Ascending aorta (tissue), 2 donors: ENCODE measurements at regions not wholly inside any gene's neighbourhood (a gene's known extent, or its start where the extent isn't known, plus 50 kb on each side); places are given as distances from the start of the nearest gene placed in this dataset.
A peak's percentile ranks its signal among the peaks of the same experiment; 100 is the strongest.

Experiments
- DNase-seq, 2 donors: peaks; one replicate each; pipeline ENCODE4 v3.0.0-alpha.2; 2019; ENCODE audit warnings: low spot score in 2 of 2
- H3K27ac ChIP-seq, 2 donors: fragments of 200-600 bp; sonication (generic); one replicate each; pipeline ENCODE4 v1.5.1; 2016 to 2017; ENCODE audit warnings: mild to moderate bottlenecking in 1 of 2
- H3K27me3 ChIP-seq: fragments of 200-600 bp; sonication (generic); one replicate; pipeline ENCODE4 v1.5.1; 2017
- H3K36me3 ChIP-seq, 2 donors: fragments of 200-600 bp; sonication (generic); one replicate each; pipeline ENCODE4 v1.5.1; 2016
- H3K4me1 ChIP-seq, 2 donors: fragments of 200-600 bp; sonication (generic); one replicate each; pipeline ENCODE4 v1.5.1; 2016 to 2017; ENCODE audit warnings: mild to moderate bottlenecking in 1 of 2
- H3K4me3 ChIP-seq, 2 donors: fragments of 200-600 bp; sonication (generic); one replicate each; pipeline ENCODE4 v1.5.1; 2016 to 2017; ENCODE audit warnings: mild to moderate bottlenecking in 1 of 2
- H3K9me3 ChIP-seq, 2 donors: fragments of 200-600 bp; sonication (generic); one replicate each; pipeline ENCODE4 v1.5.1; 2016
- intact Hi-C: fragments of 100-400 bp; cut with DNase I; formaldehyde crosslinking; loops from one replicate; pipeline ENCODE4 v1.15.1; 2023
- TF ChIP-seq, protein P1 (sequence below), 3 experiments: fragments of 200-600 bp in 2 of 3; fragments of 450-650 bp in 1 of 3; sonication (generic) in 2 of 3; IDR thresholded peaks; one replicate each; pipeline ENCODE4 v1.5.1; 2016 to 2019; ENCODE audit warnings: antibody characterized with exemption in 3 of 3, mild to moderate bottlenecking in 1 of 3, moderate library complexity in 1 of 3

DNA sequence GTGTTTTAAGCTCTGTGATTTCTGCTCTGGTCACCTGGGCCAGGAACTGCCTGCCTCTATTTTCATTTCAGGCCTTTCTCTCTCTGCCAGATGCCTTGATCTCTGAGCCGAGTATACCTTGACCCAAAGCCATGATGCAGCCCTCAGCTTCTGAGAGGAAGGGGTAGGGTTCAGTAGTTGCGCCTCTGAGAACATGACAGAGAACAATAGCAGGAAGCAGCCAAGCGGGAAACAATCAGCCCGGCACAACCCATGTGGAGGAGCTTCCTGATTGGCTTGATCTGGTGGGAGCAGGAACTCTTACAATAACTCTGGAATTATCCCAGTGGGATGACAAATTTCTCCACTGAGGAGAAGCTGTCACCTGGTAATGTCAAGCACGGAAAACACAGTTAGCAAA, 127.4 kb downstream of the PALM2AKAP2 start:
- intact Hi-C loops = no loop called here
- Histone ChIP-seq H3K27ac (no peak overlapping the region), H3K27me3 (no peaks in the 10 kb centered on the region), H3K4me1 (peaks cover 0 to 24% of the 10 kb centered on the region in 2 donors), H3K36me3 (no peaks in the 10 kb centered on the region), H3K4me3 (no peak overlapping the region), H3K9me3 (no peaks in the 10 kb centered on the region)
- TF ChIP-seq, protein P1, sequence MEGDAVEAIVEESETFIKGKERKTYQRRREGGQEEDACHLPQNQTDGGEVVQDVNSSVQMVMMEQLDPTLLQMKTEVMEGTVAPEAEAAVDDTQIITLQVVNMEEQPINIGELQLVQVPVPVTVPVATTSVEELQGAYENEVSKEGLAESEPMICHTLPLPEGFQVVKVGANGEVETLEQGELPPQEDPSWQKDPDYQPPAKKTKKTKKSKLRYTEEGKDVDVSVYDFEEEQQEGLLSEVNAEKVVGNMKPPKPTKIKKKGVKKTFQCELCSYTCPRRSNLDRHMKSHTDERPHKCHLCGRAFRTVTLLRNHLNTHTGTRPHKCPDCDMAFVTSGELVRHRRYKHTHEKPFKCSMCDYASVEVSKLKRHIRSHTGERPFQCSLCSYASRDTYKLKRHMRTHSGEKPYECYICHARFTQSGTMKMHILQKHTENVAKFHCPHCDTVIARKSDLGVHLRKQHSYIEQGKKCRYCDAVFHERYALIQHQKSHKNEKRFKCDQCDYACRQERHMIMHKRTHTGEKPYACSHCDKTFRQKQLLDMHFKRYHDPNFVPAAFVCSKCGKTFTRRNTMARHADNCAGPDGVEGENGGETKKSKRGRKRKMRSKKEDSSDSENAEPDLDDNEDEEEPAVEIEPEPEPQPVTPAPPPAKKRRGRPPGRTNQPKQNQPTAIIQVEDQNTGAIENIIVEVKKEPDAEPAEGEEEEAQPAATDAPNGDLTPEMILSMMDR (IDR thresholded peaks at IDR 0.05) = no peak
- no peak for DNase-seq

DNA sequence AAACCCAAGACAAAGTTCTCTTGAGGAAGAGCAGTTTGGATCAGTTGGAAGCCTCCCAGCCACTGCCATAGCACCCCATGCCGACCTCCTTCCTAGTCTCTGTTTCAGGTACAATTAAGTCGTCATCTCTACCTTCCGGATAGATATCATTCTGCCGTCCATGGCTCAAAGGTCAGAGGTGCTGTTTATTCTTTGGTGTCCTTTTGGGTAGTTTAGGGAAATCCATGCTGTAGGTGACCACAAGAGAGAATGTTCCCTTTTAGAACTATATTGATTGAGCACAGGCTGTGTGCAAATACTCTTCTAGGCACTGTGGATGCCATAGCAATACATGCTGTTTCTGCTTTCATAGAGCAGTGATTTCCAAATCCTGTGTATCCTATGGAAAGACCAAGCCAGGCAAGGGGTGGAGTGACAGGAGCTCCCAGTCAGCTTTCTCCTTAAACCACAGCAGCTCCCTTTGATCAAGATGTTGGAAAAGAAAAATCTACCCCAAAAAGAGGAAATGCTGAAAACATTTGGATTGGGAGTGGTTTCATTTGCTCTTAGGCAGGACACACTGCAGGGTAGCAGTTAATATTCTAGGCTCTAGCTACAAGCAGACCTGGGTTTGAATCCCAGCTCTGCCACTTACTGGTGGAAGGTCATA, 127.9 kb downstream of the PALM2AKAP2 start:
- Histone ChIP-seq H3K4me1 (peaks cover 0 to 26% of the 10 kb centered on the region in 2 donors), H3K9me3 (no peaks in the 10 kb centered on the region), H3K36me3 (no peaks in the 10 kb centered on the region), H3K27ac (no peak overlapping the region), H3K4me3 (no peak overlapping the region), H3K27me3 (no peaks in the 10 kb centered on the region)
- no peak for DNase-seq
- intact Hi-C loops = no loop called here
- TF ChIP-seq, protein P1 (IDR thresholded peaks at IDR 0.05) = no peak

DNA sequence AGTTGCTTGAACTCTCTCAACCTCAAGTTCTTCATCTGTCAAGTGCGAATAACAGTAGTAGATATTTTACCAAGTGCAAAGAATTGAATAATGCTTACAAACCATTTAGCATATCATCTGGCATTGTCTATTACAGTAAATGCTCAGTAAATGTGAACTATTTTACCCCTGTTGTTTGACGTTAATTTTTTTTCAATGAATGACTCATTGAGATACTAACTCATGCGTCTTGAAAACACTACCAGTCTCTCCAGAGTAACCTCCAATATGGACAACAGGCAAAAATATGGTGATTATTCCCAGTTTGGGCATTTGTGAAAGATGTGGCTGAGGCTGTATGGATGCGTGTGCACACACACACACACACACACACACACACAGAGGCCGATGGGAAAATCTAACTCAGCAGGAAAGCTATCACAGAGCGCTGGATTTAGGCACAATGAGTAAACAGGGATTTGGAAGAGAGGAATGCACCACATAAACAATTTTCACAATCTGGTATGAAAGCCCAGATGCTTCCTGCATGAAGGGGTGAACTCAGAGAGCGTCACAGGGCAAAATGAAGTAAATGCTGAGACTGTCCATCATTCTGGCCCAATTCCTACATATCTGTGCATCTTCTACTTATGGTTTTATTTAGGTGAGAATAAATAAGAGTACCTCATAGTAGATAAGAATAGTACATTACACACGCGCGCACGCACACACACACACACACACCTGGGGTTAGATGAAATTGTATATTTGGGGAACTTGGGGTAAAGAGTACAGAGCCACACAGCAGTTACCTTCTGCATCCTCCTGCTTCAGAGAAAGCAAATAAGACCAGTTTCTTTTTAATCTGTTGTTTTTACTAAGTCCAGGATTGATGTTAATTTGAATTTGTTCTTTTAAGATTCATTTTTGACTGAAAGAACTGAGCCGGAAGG, 128.7 kb downstream of the PALM2AKAP2 start:
- H3K27ac ChIP-seq = no peak overlapping the region
- no peaks in the 10 kb centered on the region for H3K27me3 ChIP-seq
- intact Hi-C loops = no loop called here
- TF ChIP-seq, protein P1 (IDR thresholded peaks at IDR 0.05) = no peak
- H3K9me3 ChIP-seq = no peaks in the 10 kb centered on the region
- H3K36me3 ChIP-seq = no peaks in the 10 kb centered on the region
- H3K4me3 ChIP-seq = no peak overlapping the region
- H3K4me1 ChIP-seq = peaks cover 0 to 30% of the 10 kb centered on the region in 2 donors
- no peak for DNase-seq

DNA sequence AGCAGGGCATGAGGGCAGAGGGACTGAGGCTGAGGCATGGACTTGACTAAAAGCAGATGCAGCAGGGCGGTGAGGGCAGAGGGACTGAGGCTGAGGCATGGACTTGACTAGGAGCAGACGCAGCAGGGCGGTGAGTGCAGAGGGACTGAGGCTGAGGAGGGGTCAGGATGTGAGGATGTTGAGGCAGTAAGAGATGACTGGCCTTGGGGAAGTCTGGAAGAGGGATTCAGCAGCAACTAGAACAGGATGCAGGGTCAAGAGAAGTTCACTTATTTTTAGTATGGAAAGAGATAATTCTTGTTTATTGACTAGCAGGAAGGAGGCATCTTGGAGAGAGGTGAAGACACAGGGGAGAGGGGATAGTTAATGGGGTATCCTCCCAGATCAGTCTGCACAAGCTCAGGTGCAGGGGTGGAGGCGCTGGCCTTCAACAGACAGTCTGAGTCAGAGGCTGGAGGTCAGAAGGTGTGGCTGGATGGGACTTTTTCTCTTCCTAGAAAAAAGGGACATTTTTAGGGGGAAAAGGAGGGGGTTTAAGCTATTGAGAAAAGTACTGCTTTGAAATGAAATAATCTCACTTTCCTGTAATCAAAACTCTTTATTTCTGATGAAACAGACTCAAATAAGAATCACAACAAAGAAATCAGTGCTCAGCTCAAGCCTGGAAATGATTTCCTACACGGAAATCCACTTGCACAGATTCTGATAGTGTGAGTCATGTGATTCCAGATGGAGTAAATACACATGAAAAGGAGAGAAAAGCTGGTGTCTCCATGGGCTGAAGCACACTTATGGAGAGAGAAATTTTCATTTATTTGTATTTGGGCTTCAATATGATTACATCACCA, 130.9 kb downstream of the PALM2AKAP2 start:
- intact Hi-C loops = no loop called here
- H3K4me3 ChIP-seq = no peak overlapping the region
- TF ChIP-seq, protein P1 (IDR thresholded peaks at IDR 0.05) = no peak
- no peaks in the 10 kb centered on the region for H3K9me3 ChIP-seq
- H3K4me1 ChIP-seq = peaks cover 0 to 36% of the 10 kb centered on the region in 2 donors
- H3K27me3 ChIP-seq = no peaks in the 10 kb centered on the region
- H3K27ac ChIP-seq = peak overlapping the region; percentile 3 to 63
- H3K36me3 ChIP-seq = no peaks in the 10 kb centered on the region
- no peak for DNase-seq

DNA sequence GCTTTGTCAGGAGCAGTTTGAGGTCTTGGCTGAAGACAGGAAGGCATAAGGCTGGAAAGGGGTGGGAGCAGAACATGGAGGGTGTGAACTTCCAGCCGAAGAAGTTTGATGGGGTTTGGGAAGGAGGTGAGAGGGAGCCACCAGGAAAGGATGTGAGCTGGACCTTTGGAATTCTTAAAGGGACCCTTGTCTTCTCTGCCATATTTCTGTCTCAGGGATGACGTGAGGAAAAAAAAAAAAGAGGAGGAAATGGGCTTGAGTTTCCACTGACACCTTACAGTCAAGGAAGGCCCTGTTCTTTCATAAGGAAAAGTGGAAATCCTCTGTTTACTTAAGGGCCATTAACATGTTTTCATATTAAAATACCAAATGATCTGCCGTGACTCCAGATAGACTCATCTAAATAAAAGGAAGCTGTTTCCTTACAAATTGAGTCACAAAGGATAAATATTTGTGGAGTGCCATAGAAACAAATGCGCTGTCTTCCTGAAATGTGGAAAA, 132.1 kb downstream of the PALM2AKAP2 start:
- DNase-seq = no peak
- H3K4me1 ChIP-seq = peaks cover 0 to 32% of the 10 kb centered on the region in 2 donors
- intact Hi-C loops = no loop called here
- no peaks in the 10 kb centered on the region for H3K27me3 ChIP-seq
- TF ChIP-seq, protein P1 (IDR thresholded peaks at IDR 0.05) = no peak
- H3K4me3 ChIP-seq = no peak overlapping the region
- no peaks in the 10 kb centered on the region for H3K9me3 ChIP-seq
- peak overlapping the region; percentile 51 to 63 for H3K27ac ChIP-seq
- no peaks in the 10 kb centered on the region for H3K36me3 ChIP-seq
